AG10803 (cell line): ENCODE measurements at regions not wholly inside any gene's neighbourhood (a gene's known extent, or its start where the extent isn't known, plus 50 kb on each side); places are given as distances from the start of the nearest gene placed in this dataset.
A peak's percentile ranks its signal among the peaks of the same experiment; 100 is the strongest.

ENCODE experiments used
- DNase-seq: peaks from one replicate; pipeline ENCODE4 v3.0.0; 2010; ENCODE audit warnings: low read depth
- H3K4me3 ChIP-seq: 2 replicates; pipeline ENCODE4 v1.5.1; 2011; ENCODE audit warnings: mild to moderate bottlenecking, low read length, control low read depth
- CTCF ChIP-seq: conservative IDR thresholded peaks from 2 replicates; pipeline ENCODE4 v1.5.1; 2011; ENCODE audit warnings: mild to moderate bottlenecking, low read length, control low read depth, inconsistent platforms

- TF ChIP-seq CTCF: no peak
- no peak for DNase-seq
Observed at GRCh38 chr4:141309874-141310273, 89.2 kb downstream of the ZNF330 start.

GRCh38 chr4:141311246-141312204 is 90.8 kb downstream of the ZNF330 start:
- no peak overlapping the region for H3K4me3 ChIP-seq
- DNase-seq: peak; percentile 6
- TF ChIP-seq CTCF: no peak

More at GRCh38 chr4:141309874-141310273, 89.2 kb downstream of the ZNF330 start:
- H3K4me3 ChIP-seq: no peak overlapping the region

- no peak for TF ChIP-seq CTCF
- no peak overlapping the region for H3K4me3 ChIP-seq
- no peak for DNase-seq
Observed at GRCh38 chr4:141314627-141315026, 93.9 kb downstream of the ZNF330 start.

GRCh38 chr4:141328560-141329173 is 108.0 kb downstream of the ZNF330 start:
- no peak for TF ChIP-seq CTCF
- no peak for DNase-seq
- H3K4me3 ChIP-seq: no peak overlapping the region

GRCh38 chr4:141329174-141329569 is 108.5 kb downstream of the ZNF330 start:
- no peak overlapping the region for H3K4me3 ChIP-seq
- no peak for TF ChIP-seq CTCF
- DNase-seq: peak; percentile 93

- no peak for TF ChIP-seq CTCF
- DNase-seq: no peak
- no peak overlapping the region for H3K4me3 ChIP-seq
Observed at GRCh38 chr4:141330616-141331015, 109.9 kb downstream of the ZNF330 start.
